DOHH2 (cell line): ENCODE measurements at regions not wholly inside any gene's neighbourhood (a gene's known extent, or its start where the extent isn't known, plus 50 kb on each side); places are given as distances from the start of the nearest gene placed in this dataset.

Source experiments
- H3F3A ChIP-seq: fragments of 200-600 bp; sonication (generic), shearing (Covaris generic); 2 replicates; pipeline ENCODE4 v1.6.0; 2016; ENCODE audit warnings: antibody characterized with exemption, mild to moderate bottlenecking; ENCODE audit not compliant: control insufficient read depth, insufficient read depth
- H3K27ac ChIP-seq: fragments of 200-600 bp; sonication (generic); 2 replicates; pipeline ENCODE4 v1.5.1; 2014; ENCODE audit warnings: low read depth, mild to moderate bottlenecking, low read length, moderate library complexity
- H3K27me3 ChIP-seq: fragments of 200-600 bp; sonication (generic); 2 replicates; pipeline ENCODE4 v1.6.1; 2014; ENCODE audit warnings: mild to moderate bottlenecking, low read length, mixed read lengths; ENCODE audit not compliant: control insufficient read depth
- H3K36me3 ChIP-seq: fragments of 200-600 bp; sonication (generic); 2 replicates; pipeline ENCODE4 v1.6.1; 2014; ENCODE audit warnings: mild to moderate bottlenecking, low read length, moderate library complexity, mixed read lengths; ENCODE audit not compliant: control insufficient read depth
- H3K4me1 ChIP-seq: fragments of 200-600 bp; sonication (generic); 2 replicates; pipeline ENCODE4 v1.6.1; 2014; ENCODE audit warnings: mild to moderate bottlenecking, low read length, mixed read lengths; ENCODE audit not compliant: control insufficient read depth
- H3K4me2 ChIP-seq: fragments of 200-600 bp; sonication (generic); 2 replicates; pipeline ENCODE4 v1.6.0; 2014; ENCODE audit warnings: mild to moderate bottlenecking, low read length, moderate library complexity
- H3K4me3 ChIP-seq: fragments of 200-600 bp; sonication (generic); 2 replicates; pipeline ENCODE4 v1.5.1; 2014; ENCODE audit warnings: mild to moderate bottlenecking, low read length, mixed read lengths
- H3K79me2 ChIP-seq: fragments of 200-600 bp; sonication (generic); 2 replicates; pipeline ENCODE4 v1.6.1; 2014; ENCODE audit warnings: mild to moderate bottlenecking, low read length, mixed read lengths; ENCODE audit not compliant: control insufficient read depth
- H3K9me2 ChIP-seq: fragments of 200-600 bp; sonication (generic); replicated peaks from 2 replicates; pipeline ENCODE4 v1.6.1; 2014; ENCODE audit warnings: mild to moderate bottlenecking, low read length, mixed read lengths; ENCODE audit not compliant: control insufficient read depth
- H3K9me3 ChIP-seq: fragments of 200-600 bp; sonication (generic); 2 replicates; pipeline ENCODE4 v1.6.1; 2014; ENCODE audit warnings: antibody characterized with exemption, low read length, mixed read lengths; ENCODE audit not compliant: control insufficient read depth, insufficient read depth
- H4K20me1 ChIP-seq: fragments of 200-600 bp; sonication (generic); 2 replicates; pipeline ENCODE4 v1.6.0; 2014; ENCODE audit warnings: low read depth, mild to moderate bottlenecking, antibody characterized with exemption, low read length, moderate library complexity; ENCODE audit not compliant: control insufficient read depth, insufficient read depth
- EZH2phosphoT487 ChIP-seq: fragments of 200-600 bp; sonication (generic); IDR thresholded peaks from 2 replicates; pipeline ENCODE4 v1.6.1; 2017; ENCODE audit warnings: borderline replicate concordance, mild to moderate bottlenecking, antibody characterized with exemption, low read length, moderate library complexity, mixed read lengths
- TF ChIP-seq, protein P1 (sequence below): fragments of 200-600 bp; sonication (generic); IDR thresholded peaks from one replicate; pipeline ENCODE4 v1.5.1; 2014; ENCODE audit warnings: antibody characterized with exemption, mild to moderate bottlenecking, low read depth, low read length; ENCODE audit not compliant: poor library complexity, severe bottlenecking

DNA sequence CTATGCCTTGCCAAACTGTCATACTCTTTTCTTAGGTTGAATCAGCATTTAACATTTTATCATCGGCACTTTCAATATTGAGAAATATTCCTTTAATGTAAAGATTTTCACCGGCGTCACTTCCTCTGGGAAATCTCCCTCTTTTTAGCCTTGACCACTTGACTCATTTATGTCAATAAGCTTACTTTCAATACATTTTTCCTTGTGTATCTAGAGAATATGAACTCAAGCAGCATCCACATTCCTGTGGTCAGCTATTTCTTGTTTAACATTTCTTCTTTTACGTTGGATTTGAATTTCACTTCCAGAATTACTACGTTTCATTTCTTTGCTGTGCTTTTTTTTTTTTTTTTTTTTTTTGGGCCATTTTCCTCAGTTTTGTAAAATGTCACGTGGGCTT is 271.2 kb upstream of the HTR2A start:
- no peak overlapping the region for H3K27ac ChIP-seq
- no peaks in the 10 kb centered on the region for H3K4me1 ChIP-seq
- no peaks in the 10 kb centered on the region for H3K79me2 ChIP-seq
- H4K20me1 ChIP-seq, result no peaks in the 10 kb centered on the region
- TF ChIP-seq EZH2phosphoT487, result no peak
- TF ChIP-seq, protein P1, sequence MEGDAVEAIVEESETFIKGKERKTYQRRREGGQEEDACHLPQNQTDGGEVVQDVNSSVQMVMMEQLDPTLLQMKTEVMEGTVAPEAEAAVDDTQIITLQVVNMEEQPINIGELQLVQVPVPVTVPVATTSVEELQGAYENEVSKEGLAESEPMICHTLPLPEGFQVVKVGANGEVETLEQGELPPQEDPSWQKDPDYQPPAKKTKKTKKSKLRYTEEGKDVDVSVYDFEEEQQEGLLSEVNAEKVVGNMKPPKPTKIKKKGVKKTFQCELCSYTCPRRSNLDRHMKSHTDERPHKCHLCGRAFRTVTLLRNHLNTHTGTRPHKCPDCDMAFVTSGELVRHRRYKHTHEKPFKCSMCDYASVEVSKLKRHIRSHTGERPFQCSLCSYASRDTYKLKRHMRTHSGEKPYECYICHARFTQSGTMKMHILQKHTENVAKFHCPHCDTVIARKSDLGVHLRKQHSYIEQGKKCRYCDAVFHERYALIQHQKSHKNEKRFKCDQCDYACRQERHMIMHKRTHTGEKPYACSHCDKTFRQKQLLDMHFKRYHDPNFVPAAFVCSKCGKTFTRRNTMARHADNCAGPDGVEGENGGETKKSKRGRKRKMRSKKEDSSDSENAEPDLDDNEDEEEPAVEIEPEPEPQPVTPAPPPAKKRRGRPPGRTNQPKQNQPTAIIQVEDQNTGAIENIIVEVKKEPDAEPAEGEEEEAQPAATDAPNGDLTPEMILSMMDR, result no peak
- no peaks in the 10 kb centered on the region for H3K9me2 ChIP-seq
- H3F3A ChIP-seq, result no peaks in the 10 kb centered on the region
- no peaks in the 10 kb centered on the region for H3K9me3 ChIP-seq
- H3K36me3 ChIP-seq, result no peaks in the 10 kb centered on the region
- H3K27me3 ChIP-seq, result 0 out of 2 replicates have a peak, but pooled peaks cover 3% of the 10 kb centered on the region
- H3K4me3 ChIP-seq, result no peak overlapping the region
- no peak overlapping the region for H3K4me2 ChIP-seq

DNA sequence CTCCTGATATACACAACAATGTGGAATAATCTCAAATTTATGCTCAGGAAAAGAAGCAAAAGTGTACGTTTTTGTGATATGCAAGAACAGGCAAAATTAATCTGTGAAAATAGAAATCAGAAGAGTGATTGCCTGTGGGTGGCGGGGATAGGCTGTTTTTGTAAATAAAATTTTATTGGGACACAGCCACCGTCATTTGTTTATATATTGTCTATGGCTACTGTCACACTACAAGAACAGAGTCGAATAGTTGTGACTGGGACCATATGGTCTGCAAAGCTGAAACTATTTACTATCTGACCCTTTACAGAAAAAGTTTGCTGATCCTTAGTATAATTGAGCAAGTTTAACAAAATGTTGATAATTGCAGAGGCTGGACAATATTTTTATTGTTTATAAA is 269.5 kb upstream of the HTR2A start:
- H4K20me1 ChIP-seq, result no peaks in the 10 kb centered on the region
- no peaks in the 10 kb centered on the region for H3K9me3 ChIP-seq
- no peak overlapping the region for H3K27ac ChIP-seq
- no peak overlapping the region for H3K4me2 ChIP-seq
- H3K4me1 ChIP-seq, result no peaks in the 10 kb centered on the region
- no peaks in the 10 kb centered on the region for H3K79me2 ChIP-seq
- no peak overlapping the region for H3K4me3 ChIP-seq
- TF ChIP-seq, protein P1, result no peak
- TF ChIP-seq EZH2phosphoT487, result no peak
- no peaks in the 10 kb centered on the region for H3K9me2 ChIP-seq
- 0 out of 2 replicates have a peak, but pooled peaks cover 3% of the 10 kb centered on the region for H3K27me3 ChIP-seq
- no peaks in the 10 kb centered on the region for H3F3A ChIP-seq
- H3K36me3 ChIP-seq, result no peaks in the 10 kb centered on the region

DNA sequence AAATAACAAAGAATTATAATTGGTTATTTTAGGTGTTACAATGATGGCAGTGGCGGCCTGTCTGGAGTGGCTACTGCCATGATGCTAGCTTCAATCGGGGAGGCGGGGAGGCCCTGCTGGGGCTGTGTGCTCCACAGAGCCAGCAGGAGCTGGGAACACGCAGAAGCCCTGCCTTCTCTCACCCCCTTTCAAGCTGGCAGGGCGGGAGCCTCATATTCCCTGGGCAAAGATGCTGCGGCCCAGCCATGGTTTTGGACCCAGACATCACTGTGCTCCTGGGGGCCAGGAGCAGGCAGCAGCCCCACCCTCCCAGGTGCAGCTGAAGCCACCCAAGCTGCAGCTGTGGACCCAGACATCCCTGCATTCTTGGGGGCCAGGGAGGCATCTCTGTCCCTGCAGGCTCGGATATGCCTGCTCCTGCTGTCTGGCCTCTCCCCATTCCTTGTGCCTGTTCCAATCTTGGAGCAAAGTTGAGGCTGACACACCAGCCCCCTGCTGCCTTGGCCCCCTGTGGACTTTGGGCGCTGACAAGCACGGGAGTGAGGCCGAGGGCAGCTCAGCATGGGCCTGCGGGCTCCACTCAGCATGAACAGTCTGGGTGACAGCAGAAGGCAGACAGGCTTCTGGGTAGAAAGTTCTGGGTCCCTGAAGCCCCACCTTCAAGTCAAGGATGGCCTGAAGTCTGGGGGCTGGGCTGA is 263.1 kb upstream of the HTR2A start:
- TF ChIP-seq EZH2phosphoT487, result no peak
- TF ChIP-seq, protein P1, result no peak
- H3K27ac ChIP-seq, result no peak overlapping the region
- H3K79me2 ChIP-seq, result no peaks in the 10 kb centered on the region
- H3K36me3 ChIP-seq, result no peaks in the 10 kb centered on the region
- no peaks in the 10 kb centered on the region for H3K4me1 ChIP-seq
- H3F3A ChIP-seq, result no peaks in the 10 kb centered on the region
- H3K4me3 ChIP-seq, result no peak overlapping the region
- H3K27me3 ChIP-seq, result 0 out of 2 replicates have a peak, but pooled peaks cover 3% of the 10 kb centered on the region
- H3K9me2 ChIP-seq, result no peaks in the 10 kb centered on the region
- H4K20me1 ChIP-seq, result no peaks in the 10 kb centered on the region
- no peak overlapping the region for H3K4me2 ChIP-seq
- no peaks in the 10 kb centered on the region for H3K9me3 ChIP-seq
